HL-60/S4 treated with retinoic acid at 250 ng/mL for 4 days and 3 days (cell line): ENCODE measurements at regions not wholly inside any gene's neighbourhood (a gene's known extent, or its start where the extent isn't known, plus 50 kb on each side); places are given as distances from the start of the nearest gene placed in this dataset.

Experiments used
- in situ Hi-C: fragments of 300-500 bp; cut with MboI; formaldehyde crosslinking; loops from 2 replicates; pipeline ENCODE4 v1.7.0; 2022; ENCODE audit warnings: low sequenced_read_pairs

DNA sequence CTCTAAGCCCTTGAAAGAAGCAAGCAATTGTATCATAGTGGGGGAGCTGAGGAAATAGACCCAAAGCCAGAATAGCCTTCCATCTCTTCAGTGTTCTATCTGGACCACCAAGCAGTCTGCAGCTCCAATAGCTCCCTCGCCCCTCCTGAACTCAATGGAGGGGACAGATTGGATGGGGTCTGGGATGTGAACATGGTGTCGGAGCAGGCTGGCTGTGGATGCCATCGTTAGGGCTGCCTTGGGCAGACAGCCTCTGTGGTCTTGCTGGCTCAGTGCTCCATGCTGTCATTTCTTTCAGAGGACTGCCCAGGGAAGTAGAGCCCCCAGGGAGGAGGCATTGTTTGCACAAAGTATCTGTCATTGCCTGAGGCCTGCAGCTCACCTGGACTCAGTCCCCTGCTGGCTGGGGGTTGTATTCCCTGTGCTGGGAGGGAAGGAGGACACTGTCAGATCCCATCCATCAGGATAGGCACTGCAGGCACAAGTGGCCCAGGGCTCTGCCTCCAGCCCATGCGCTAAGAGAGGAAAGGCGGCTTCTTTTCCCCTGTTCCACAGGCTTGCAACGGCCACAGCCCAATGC lies 537.7 kb downstream of the BUD13 start:
- in situ Hi-C loops = no loop called here

GRCh38 chr11:116233561-116233960 lies 539.2 kb downstream of the BUD13 start:
- in situ Hi-C loops = no loop called here

DNA sequence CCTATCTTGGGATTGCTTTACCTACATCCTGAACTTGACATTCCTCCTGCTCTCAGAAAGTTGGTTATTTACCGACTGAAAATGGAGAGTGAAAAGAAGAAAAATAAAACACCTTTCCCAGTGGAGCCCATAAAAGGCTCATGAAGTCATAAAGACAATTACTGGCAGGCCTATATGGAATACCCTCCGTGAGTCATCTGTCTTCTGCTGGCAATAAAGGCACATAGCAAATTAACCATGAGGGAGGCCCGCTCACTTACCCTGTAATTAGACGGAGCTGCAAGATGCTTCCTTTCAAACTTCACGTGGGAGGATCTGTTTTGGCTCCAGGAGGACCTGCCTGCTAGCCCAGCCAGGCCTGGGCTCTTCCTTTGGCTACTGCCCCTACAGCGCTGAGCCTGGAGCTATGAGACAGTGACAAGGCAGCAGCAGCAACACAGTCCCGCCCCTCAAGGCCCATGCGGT lies 540.4 kb downstream of the BUD13 start:
- in situ Hi-C loops = no loop called here

GRCh38 chr11:116231543-116231942 lies 541.2 kb downstream of the BUD13 start:
- in situ Hi-C loops = no loop called here

DNA sequence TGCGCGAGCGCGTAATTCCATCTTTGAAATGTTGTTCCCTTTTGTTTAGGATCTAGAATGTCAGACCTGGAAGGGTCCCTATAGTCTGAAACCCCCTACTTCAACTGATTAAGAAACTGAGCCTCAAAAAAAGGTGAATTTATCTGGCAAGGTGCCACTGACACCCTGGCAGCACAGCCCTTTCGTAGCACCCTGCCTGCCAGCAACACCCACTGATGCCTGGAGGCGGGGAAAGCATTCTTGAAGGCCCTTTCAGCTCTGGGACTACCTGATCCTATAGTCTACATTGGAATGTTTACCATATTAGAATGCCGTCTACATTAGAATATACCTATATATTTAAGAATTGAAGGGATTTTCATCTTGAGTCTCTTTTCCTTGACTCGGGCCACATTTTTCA lies 542.3 kb downstream of the BUD13 start:
- in situ Hi-C loops = no loop called here

DNA sequence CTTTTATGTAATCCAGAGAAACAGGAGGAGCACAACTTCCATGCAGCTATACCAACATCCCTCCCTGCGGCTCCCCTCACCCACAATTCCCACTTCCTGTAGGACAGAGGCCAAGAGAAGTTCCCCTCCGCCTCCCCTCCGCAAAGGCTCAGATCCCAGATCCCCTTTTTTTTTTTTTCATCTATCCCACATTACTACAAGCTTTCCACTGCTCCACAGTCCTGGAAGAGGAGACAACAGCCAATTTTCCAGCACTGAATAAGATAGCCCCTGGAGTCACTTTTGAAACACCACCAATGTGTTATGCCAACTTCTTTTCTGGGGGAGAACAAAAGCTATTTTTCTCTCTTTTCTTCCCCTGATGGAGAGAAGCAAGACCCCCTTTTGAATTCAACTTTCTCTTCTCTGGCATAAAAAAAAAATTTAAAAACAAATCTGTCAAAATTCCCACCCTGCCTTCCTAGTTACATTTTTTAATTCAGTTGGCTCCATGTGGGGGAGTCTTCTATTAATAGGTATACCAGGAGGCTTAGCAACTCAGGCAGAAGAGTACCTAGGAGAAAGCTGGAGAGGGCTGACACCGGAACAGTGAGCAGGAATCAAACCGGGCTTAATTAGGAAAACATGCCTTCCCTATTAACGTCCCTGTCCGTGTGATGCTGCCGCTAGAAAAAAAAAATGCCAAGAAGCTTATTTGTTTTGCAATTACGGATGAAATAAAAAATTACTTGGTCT lies 543.4 kb downstream of the BUD13 start:
- in situ Hi-C loops = no loop called here

- in situ Hi-C loops = no loop called here
Measured at GRCh38 chr11:116226731-116227130, 546.1 kb downstream of the BUD13 start.

GRCh38 chr11:116225784-116226585 lies 546.8 kb downstream of the BUD13 start:
- in situ Hi-C loops = no loop called here

DNA sequence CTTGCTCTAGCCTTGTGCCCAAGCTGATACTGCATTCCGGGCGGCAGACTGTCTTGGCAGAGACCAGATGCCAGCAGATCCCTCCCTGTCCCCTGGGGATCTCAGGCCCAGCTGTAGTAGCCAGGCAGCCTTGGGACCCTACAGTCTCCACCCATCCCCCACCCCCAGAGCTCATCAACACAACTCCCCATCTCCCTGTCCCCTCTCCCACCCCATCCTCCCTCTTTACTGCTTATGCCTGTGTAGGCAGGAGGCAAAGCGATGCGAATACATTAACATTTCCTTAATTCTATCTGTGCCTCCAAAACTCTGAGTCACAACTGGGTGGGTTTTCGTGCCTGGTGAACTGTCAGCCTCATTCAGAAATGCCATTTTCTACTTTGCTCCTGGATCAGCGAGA lies 547.6 kb downstream of the BUD13 start:
- in situ Hi-C loops = no loop called here

DNA sequence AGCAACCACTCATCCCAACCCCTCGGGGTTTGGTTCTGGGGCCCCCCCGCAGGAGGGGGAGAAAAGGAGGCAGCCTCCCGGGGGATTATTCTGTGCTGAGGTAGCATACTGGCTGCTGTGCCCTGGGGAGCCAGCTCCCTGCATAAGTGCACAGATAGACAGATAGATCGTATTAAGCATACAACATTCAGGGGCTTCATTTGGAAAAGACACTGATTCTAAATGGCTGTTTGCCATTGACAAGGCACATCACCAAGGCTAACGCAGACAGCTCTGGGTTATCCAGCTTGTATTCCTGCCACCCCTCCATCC lies 547.9 kb downstream of the BUD13 start:
- in situ Hi-C loops = no loop called here

DNA sequence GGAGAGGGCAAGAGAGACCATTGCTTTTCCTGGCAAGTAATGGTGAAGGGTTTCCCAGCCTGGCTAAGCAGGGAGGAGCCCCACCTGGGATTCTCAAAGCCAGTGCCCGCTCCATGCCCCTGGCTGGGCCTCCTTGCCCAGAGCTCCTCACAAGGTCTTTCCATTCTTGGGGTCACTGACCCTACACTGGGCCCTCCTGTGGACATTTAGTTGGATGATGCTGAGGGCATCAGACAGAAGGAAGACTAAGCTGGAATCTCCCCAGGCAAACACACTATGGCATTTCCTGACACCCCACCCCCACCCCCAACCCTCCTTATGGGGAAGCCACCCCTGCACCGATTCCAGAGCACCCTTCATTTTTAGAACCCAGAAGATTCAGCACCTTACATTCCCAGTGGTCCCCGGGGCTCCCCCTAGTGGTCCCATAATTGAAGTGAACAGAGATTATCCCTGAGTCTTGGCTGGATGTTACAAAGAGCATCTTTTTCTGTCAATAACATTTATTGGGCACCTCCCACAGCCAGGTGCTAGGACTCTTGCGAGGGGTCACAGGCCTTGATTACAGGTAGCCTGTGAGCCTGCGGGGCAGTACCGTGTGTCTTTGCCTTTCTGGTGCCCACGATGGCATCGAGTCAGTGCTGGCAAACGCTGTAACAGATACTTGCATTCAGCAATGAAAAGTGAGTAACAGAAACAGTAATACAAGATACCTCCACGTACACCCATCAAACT lies 548.5 kb downstream of the BUD13 start:
- in situ Hi-C loops = no loop called here

GRCh38 chr11:116221351-116221750 lies 551.4 kb downstream of the BUD13 start:
- in situ Hi-C loops = no loop called here

DNA sequence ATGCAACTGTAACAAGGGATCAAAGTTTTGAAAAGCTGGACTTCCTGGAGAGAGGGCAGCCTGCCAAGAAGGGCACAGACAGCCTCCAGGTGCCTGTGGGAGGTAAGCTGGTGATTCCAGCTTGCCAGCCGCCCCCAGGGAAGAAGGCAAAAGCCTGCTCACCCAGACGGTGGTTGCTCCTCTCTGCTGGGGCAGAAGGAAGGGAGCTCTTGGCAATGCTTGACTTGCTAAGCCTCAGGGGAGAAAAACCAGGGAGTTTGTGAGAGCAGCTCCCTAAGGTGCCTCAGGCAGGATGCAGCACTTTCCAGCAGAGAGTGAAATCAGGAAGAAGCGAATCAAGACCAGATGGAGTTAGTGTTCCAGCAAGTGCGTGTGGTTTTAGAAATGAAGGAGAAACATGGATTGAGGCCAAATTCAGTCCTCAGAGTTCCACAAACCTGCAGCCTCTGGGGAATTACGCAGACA lies 553.6 kb downstream of the BUD13 start:
- in situ Hi-C loops = no loop called here

GRCh38 chr11:116217441-116217840 lies 555.3 kb downstream of the BUD13 start:
- in situ Hi-C loops = no loop called here

DNA sequence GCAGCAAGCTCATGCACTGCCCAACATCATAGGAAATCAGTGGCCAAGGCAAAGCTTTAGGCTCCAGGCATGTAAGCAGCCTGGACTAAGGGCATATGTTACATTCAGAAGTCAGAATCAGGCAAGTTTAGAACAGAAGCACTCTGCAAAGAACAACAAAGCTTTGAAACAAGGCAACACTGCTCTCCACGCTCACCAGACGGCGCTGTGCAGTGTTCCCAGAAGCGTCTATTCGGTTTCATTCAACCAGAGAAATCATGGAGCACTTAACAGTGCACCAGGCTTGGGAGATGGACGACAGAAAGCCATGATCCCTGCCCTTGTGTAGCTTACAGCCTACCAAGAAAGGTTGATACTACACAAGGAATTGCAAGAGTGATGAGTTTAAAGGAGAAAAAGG lies 555.8 kb downstream of the BUD13 start:
- in situ Hi-C loops = no loop called here

DNA sequence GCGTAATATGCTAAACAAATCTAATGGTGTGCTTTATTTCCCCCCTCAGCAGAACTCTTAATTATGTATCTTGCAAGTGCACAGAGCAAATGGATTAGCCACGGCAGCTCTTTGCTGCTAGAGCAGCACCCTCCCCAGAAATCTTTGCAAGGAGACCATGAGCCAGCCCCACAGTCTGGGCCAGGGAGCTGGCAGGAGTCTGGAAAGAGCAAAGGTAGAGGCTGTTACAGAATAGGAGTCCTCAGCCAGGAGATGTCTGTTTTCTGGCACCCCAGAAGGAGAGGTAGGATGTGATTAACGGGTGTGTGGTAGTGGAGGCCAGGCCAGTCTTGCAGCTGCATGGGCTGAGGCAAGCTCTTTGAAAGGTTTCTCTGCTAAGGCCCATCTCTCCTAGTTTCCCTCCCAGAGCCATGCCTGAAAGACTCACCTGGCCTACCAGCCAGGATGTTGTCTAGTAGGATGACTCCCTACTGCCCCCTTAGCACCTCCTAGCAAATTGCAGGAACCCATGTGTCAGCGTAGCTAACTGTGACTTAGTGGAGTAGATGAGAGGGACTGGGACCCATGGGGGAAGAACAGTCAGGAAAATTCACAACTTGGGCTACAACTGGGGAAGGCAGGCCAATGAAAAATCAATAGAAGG lies 557.2 kb downstream of the BUD13 start:
- in situ Hi-C loops = no loop called here

GRCh38 chr11:116211147-116211546 lies 561.6 kb downstream of the BUD13 start:
- in situ Hi-C loops = no loop called here

DNA sequence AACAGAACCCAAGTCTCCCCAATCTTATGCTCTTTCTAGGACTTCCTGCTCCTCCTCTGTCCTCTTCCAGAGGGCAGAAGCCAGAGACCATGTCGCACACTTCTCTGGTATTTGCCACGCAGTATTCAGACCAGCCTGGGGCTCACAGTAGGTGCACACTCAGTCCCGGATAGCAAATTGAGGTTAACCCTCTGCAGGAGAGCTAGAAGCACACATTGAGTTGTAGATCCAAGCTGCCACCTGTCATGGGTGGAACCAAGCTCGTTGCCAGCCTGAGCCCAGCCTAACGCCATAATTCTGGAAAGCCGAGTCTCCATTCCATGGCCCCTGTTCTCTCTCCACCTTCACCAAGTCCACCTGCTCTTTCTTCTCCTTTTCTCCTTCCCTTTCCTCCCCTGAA lies 562.1 kb downstream of the BUD13 start:
- in situ Hi-C loops = no loop called here

DNA sequence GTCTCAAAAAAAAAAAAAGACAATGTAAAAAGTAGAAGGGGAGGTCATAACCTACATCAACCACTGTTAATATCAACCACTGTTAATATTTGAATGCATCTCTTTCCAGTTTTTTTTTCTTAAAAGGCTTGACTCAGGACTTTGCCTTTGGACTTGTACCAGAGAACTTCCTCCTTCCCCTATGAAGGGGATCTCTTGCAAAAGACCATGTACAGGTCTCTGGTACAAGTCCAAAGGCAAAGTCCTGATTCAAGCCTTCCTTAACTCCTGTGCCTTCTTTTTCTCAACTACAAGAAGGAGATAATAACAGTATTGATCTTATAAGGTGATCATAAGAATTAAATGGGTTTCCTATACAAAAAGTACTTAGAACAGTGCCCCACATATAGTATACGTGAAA lies 563.5 kb downstream of the BUD13 start:
- in situ Hi-C loops = no loop called here

DNA sequence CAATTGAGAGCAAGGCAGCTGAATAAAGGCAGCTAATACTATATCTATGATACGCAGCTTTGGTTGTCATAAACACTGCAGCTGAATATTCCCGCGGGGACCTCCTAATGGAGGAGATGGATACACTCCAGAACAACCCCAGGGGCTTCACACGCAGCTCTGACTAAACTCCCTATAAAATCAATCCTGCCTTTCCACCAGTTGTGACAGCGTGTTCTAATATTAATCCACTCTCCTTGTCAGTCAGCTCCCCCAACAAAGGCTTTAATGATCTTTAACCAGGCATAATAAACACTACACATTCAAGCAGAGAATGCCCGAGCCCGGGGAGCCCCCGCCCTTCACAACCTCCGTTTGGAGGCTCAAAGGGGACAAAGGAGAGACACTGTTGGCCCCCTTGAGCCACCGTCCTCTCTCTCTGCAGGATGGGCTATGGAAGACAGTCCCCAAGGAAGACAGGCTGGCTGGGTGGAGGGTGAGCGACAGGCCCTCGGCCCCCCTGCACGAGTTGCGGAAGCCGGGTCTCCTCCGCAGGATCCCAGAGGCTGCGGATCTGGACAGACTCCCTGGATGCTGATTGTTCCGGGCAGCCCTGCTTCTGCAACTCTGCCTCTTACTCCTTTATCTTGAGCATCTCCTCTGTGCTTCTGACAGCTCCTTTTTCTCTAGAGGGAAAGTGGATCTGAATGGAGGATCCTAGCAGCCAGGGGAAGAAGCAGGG lies 565.2 kb downstream of the BUD13 start:
- in situ Hi-C loops = no loop called here
